GM19468 (cell line): ENCODE measurements at regions not wholly inside any gene's neighbourhood (a gene's known extent, or its start where the extent isn't known, plus 50 kb on each side); places are given as distances from the start of the nearest gene placed in this dataset.

ENCODE experiments used
- ATAC-seq: cut with Tn5 transposase; IDR thresholded peaks from one replicate; pipeline ENCODE4 v1.9.1; 2021; ENCODE audit warnings: mild to moderate bottlenecking, moderate library complexity, moderate number of reproducible peaks; ENCODE audit not compliant: unreplicated experiment; ENCODE audit errors: extremely low read depth

GRCh38 chr7:36085096-36085495 lies 68.0 kb upstream of the EEPD1 start:
- no peak for ATAC-seq

GRCh38 chr7:36086571-36086970 lies 66.5 kb upstream of the EEPD1 start:
- no peak for ATAC-seq

DNA sequence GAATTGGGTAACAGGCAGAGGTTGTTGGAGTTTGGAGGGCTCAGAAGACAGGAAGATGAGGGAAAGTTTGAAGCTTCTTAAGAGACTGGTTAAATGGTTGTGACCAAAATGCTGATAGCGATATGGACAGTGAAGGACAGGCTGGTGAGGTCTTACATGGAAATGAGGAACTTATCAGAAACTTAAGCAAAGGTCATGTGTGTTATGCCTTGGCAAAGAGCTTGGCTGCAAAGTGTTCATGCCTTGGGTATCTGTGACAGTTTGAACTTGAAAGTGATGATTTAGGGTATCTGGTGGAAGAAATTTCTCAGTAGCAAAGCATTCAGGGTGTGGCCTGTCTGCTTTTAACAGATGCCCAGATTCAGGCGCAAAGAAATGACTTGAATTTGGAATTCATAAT lies 64.5 kb upstream of the EEPD1 start:
- no peak for ATAC-seq

DNA sequence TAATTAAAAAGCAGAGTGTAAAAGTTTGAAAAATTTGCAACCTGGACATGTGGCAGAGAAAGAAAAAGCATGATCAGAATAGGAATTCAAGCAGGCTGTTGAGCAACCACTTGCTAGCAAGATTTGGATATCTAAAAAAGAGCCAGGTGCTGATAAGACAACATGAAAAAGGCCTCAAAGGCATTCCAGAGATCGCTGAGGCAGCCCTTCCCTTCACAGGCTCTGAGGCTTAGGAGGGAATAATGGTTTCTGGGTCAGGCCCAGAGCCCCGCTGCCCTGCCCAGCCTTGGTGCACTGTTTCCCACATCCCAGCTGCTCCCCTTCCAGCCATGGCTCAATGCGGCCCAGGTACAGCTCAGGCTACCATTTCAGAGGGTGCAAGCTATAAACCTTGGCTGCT lies 64.1 kb upstream of the EEPD1 start:
- ATAC-seq, result no peak

DNA sequence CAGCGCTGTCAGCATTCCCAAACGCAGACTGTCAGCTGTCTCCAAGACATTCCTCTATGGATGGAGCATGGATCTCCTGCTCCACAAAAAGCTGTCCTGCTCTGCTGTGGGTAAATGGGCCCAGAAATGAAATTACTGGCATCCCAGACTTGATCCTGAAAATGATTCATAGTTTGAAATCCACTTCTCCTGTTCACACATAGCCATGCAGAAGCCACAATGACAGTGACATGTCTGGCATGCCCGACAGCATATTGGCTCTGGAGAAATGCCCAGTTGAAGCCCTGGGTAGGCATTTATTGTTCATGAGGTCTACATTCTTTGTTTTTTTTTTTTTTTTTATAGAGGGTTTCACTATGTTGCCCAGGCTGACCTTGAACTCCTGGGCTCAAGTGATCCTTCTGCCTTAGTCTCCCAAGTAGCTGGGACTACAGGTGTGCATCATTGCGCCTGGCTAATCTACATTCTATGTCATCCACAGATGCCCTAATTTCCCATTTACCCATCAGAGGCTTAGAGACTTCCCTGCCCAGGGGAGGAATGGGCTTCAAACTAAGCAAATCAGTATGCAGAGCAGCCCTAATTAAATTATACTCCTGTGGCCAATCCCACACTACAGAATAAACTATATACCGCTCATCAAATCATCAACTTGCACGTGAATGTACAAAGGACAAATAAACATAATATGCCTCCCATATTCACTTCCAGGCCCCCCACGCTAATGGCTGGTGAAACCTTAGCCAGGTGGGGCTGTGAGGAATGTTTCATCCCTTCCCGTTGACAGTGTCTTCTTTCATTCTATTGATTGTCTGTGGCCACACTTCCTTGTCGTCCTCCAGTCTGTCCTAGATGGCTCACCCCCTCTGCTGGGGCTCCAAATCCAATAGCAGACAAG lies 61.8 kb upstream of the EEPD1 start:
- no peak for ATAC-seq

DNA sequence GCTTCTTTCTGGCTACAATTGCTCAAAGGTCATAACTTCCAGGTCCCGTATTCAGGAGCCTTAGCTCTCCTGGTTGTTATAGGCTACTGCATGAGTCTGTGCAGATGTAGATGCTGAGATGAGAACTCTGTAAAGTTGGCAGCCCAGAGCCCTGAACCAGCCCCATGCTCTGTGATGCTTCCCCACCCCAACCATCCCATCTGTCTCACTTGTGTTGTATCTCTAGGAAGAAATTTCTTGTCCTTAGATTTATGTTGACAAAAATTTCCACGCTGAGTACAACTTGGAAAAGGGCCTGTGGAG lies 61.2 kb upstream of the EEPD1 start:
- no peak for ATAC-seq

DNA sequence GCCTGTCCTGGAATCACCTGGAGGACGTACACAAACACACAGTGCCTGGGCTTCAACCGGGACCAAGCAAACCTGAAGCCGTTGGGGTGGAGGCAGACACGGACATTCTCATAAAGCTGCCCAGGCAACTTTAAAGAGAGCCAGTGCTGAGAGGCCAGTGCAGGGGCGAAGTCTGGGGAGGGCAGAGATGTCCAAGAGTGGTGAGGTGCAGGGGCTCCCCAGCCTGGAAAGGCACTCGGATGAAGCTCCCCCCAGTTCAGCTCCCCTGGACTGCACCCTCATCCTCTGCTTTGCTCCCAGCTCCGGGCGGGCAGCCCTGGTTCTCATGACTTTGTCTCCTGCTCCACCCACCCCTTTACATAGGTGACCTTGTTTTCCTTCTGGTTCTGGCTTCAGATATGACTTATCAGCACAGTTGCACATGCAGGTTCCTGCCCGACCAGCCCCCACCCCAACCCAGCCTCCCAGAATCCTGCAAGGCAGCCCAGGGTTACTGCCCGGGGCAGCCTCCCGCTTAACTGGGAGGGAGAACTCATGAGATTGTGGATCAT lies 60.8 kb upstream of the EEPD1 start:
- no peak for ATAC-seq

DNA sequence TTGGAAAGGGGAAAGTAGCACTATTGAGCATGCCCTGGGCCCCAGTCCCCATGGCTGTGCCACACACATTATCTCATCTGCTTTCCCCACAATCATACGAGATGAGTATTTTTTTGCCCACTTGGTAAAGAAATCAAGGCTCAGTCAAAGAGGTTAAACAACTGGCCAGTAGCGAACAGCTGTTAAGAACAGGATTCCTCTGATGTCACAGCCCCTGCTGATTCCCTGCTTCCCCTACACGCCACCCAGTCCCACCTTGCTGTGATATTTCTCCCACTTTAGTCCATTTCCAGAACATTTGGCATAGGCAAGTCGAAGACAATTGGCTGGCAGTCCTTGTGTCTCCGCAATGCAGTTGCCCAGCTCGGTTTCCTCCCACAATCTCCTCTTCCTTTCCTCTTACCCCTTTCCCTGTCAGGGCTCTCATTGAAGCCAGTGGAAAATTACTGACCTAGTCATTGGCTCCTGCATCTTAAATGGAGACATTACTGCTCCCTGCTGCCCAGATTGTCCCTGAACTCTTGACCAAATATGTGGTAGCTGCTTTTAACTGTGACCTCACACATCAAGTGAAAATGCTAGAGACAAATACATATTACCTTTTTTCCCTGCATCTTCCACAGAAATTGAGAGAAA lies 56.5 kb upstream of the EEPD1 start:
- ATAC-seq, result no peak

- no peak for ATAC-seq
Observed at GRCh38 chr7:36098096-36098495, 55.0 kb upstream of the EEPD1 start.

GRCh38 chr7:36100226-36100625 lies 52.8 kb upstream of the EEPD1 start:
- no peak for ATAC-seq

- no peak for ATAC-seq
Observed at GRCh38 chr7:36100634-36101033, 52.4 kb upstream of the EEPD1 start.
